Prostate gland (tissue), 2 donors: ENCODE measurements at regions not wholly inside any gene's neighbourhood (a gene's known extent, or its start where the extent isn't known, plus 50 kb on each side); places are given as distances from the start of the nearest gene placed in this dataset.
"Not testable (repeated sequence)": the region's sequence is repeated elsewhere in the genome, so short reads cannot be mapped to it uniquely, and the experiment has no call there.

ENCODE experiments used
- DNase-seq: peaks from one replicate; pipeline ENCODE4 v3.0.0-alpha.2; 2019; ENCODE audit warnings: low spot score
- H3K27ac ChIP-seq, 2 donors: fragments of 200-600 bp; sonication (generic); 2 replicates each; pipeline ENCODE4 v1.5.1; 2017 to 2019
- H3K27me3 ChIP-seq: fragments of 200-600 bp; sonication (generic); replicated peaks from 2 replicates; pipeline ENCODE4 v1.5.1; 2019; ENCODE audit not compliant: insufficient read depth
- H3K36me3 ChIP-seq, 2 donors: fragments of 200-600 bp; sonication (generic); 1 replicate in 1 of 2; 2 replicates in 1 of 2; pipeline versions ENCODE4 v1.5.1 to v1.8.1; 2017 to 2019
- H3K4me1 ChIP-seq: fragments of 200-600 bp; sonication (generic); replicated peaks from 2 replicates; pipeline ENCODE4 v1.5.1; 2019
- H3K4me3 ChIP-seq, 2 donors: fragments of 200-600 bp; sonication (generic); 2 replicates each; pipeline ENCODE4 v1.5.1; 2017 to 2019
- H3K9me3 ChIP-seq: fragments of 200-600 bp; sonication (generic); 2 replicates; pipeline ENCODE4 v1.5.1; 2017
- CTCF ChIP-seq, 4 experiments: fragments of 200-600 bp in 2 of 4; fragments of 450-650 bp in 2 of 4; sonication (generic) in 2 of 4; IDR thresholded peaks; 1 replicate in 3 of 4; 2 replicates in 1 of 4; pipeline ENCODE4 v1.5.1; 2016 to 2019; ENCODE audit warnings: antibody characterized with exemption in 4 of 4, mild to moderate bottlenecking in 2 of 4, moderate library complexity in 2 of 4
- POLR2A ChIP-seq: fragments of 450-650 bp; IDR thresholded peaks from one replicate; pipeline ENCODE4 v1.6.1; 2016; ENCODE audit warnings: antibody characterized with exemption, mild to moderate bottlenecking
- POLR2AphosphoS5 ChIP-seq: sonication (generic); formaldehyde crosslinking; IDR thresholded peaks from one replicate; pipeline ENCODE4 v1.6.1; 2017; ENCODE audit warnings: antibody characterized with exemption
- WGBS: methylation state at CpG from one replicate; pipeline ENCODE4 v1.1.5; 2018; 5-methylcytosine and 5-hydroxymethylcytosine counted together
- intact Hi-C: fragments of 100-400 bp; cut with DNase I; formaldehyde crosslinking; loops from one replicate; pipeline ENCODE4 v1.14.2; 2022

DNA sequence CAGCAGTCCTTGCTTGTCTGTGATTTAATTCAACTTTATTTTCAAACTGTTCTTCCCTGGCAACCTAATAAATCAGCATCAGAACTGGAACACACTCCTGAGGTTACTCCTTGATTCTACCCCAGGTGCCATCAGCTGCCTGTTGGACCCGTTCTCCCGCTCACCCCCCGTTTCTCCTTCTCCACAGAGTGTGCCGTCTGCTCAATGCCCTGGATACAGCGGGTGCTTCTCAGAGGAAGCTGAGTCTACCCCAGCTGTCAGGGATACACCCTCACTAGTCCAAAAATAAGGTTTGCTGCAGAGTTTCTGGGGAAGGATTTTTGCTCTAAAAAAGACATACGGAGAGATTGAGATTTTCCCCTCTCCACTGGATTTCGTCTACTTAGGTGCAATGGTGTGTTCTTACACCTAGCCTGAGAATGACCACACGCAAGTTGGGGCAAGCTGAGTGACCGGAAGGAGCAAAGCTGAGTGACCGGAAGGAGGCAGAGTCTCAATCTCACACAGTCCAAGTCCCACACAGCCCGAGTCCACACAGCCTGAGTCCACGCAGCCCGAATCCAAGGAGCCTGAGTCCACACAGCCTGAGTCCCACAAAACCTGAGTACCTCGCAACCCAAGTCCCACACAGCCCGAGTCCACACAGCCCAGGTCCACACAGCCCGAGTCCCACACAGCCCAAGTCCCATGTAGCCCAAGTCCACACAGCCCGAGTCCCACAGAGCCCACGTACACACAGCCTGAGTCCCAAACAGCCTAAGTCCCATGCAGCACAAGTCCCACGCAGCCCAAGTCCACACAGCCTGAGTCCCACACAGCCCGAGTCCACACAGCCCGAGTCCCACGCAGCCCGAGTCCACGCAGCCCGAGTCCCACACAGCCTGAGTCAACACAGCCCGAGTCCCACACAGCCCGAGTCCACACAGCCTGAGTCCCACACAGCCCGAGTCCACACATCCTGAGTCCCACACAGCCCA, 58.6 kb upstream of the DACT2 start:
- Histone ChIP-seq H3K9me3 (no peaks in the 10 kb centered on the region), H3K27ac (peak overlapping the region in 1 of 2 donors; percentile 2), H3K4me3 (no peak overlapping the region), H3K27me3 (no peaks in the 10 kb centered on the region), H3K4me1 (peaks cover 4% of the 10 kb centered on the region), H3K36me3 (no peaks in the 10 kb centered on the region)
- intact Hi-C loops = loop anchor here (10.0 kb wide), 2 partner anchors 157 to 227 kb away; no protein-coding TSS in a partner anchor
- WGBS = 83% methylated on average over 28 of the region's 28 CpGs
- TF ChIP-seq CTCF (IDR thresholded peaks at IDR 0.05) = no peak
- no peak for TF ChIP-seq POLR2A
- no peak for TF ChIP-seq POLR2AphosphoS5
- no peak for DNase-seq

DNA sequence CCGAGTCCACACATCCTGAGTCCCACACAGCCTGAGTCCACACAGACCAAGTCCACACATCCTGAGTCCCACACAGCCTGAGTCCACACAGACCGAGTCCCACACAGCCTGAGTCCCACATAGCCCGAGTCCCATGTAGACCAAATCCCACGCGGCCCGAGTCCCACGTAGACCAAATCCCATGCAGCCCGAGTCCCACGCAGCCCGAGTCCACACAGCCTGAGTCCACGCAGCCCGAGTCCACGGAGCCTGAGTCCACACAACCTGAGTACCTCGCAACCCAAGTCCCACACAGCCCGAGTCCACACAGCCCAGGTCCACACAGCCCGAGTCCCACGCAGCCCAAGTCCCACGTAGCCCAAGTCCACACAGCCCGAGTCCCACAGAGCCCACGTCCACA, 60.0 kb upstream of the DACT2 start:
- 96% methylated on average over 20 of the region's 20 CpGs for WGBS
- H3K4me1 ChIP-seq, H3K36me3 ChIP-seq, H3K4me3 ChIP-seq, DNase-seq, H3K9me3 ChIP-seq, H3K27ac ChIP-seq, H3K27me3 ChIP-seq: not testable (repeated sequence)
- intact Hi-C loops = loop anchor here (10.0 kb wide), 2 partner anchors 155 to 225 kb away; no protein-coding TSS in a partner anchor

- H3K9me3 ChIP-seq, H3K36me3 ChIP-seq, H3K27me3 ChIP-seq, H3K27ac ChIP-seq, DNase-seq, H3K4me3 ChIP-seq, H3K4me1 ChIP-seq, intact Hi-C loops: not testable (repeated sequence)
- WGBS = 92% methylated on average over 38 of the region's 38 CpGs
These were observed 60.6 kb upstream of the SMOC2 start for GRCh38 chr6:168380166-168380955.

DNA sequence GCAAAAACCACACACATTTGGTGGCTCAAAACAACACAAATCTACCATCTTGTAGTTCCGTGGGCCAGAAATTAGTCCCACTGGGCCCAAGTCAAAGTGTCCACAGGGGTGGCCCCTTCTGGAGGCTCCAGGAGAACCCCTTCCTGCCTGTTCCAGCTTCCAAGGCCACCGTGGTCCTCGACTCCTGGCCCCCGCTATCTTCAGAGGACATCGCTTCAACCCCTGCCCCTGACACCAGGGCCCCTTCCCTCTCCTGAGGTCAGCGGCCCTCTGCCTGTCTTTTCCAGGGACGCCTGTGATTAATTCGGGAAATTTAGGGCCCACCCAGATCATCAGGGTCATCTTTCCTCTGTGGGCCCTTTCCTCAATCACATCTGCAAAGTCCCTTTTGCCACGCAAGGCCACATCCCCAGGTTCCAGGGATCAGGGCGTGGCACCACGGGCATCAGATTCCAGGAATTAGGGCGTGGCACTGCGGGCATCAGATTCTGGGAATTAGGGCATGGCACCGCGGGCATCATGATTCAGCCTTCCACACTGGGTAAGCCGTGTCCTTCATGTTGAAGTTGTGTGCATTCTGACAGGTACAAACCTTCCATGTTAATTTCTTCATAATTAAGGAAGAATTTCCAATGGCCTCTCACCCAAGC, 59.9 kb upstream of the SMOC2 start:
- H3K36me3 ChIP-seq = no peaks in the 10 kb centered on the region
- intact Hi-C loops = no loop called here
- H3K4me1 ChIP-seq = peaks cover 4% of the 10 kb centered on the region
- no peak for TF ChIP-seq POLR2A
- TF ChIP-seq CTCF (IDR thresholded peaks at IDR 0.05) = no peak
- no peak for TF ChIP-seq POLR2AphosphoS5
- H3K4me3 ChIP-seq = no peak overlapping the region
- no peaks in the 10 kb centered on the region for H3K9me3 ChIP-seq
- H3K27ac ChIP-seq = no peak overlapping the region
- 96% methylated on average over 16 of the region's 16 CpGs for WGBS
- no peak for DNase-seq
- no peaks in the 10 kb centered on the region for H3K27me3 ChIP-seq

DNA sequence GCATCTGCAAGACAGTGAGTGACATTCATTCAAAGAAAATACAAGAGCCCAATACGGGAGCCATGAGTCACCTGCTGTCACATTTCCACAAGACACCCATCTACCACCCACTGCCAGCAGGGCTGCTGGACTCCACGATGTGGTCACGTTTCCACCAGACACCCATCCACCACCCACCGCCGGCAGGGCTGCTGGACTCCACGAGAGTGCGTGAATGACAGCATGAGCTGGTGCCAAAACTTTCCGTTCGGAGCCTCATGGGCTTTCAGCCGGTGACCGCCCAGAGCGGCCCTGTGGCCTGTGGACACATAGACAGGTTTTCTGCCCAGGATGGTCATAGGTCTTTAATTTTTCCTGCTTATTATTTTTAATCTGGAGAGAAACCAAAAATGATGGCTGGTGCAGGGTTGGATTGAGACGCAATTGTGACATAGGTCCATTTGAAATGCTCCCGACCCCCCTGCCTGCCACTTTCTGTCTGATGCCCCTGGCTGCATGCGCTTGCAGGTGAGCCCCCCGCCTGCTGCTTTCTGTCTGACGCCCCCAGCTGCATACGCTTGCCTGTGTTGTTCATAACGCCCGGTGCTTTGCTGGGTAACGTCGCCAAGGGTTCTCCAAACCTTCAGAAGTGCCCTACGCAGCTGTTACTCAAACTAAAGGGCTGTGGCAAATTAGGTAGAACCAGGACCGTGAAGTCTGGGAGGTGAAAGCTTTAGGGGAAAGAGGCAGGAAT, 59.1 kb upstream of the SMOC2 start:
- Histone ChIP-seq H3K27ac (no peak overlapping the region), H3K4me1 (peaks cover 4% of the 10 kb centered on the region), H3K9me3 (no peaks in the 10 kb centered on the region), H3K4me3 (no peak overlapping the region), H3K27me3 (no peaks in the 10 kb centered on the region), H3K36me3 (no peaks in the 10 kb centered on the region)
- intact Hi-C loops = no loop called here
- WGBS = 94% methylated on average over 24 of the region's 24 CpGs
- TF ChIP-seq CTCF (IDR thresholded peaks at IDR 0.05) (no peak), POLR2A (no peak), POLR2AphosphoS5 (no peak)
- no peak for DNase-seq
